ENCODE measurements at regions not wholly inside any gene's neighbourhood (a gene's known extent, or its start where the extent isn't known, plus 50 kb on each side); places are given as distances from the start of the nearest gene placed in this dataset.

- TF ChIP-seq EZH2 (IDR thresholded peaks at IDR 0.05; ENCODE audit: low read depth) (no peak), CTCF (conservative IDR thresholded peaks at IDR 0.05) (no peak)
These were observed 190.6 kb upstream of the CIBAR2 start for GRCh38 chr16:85302848-85303353.

Data from PC-9 (cell line).